K562 (cell line): ENCODE measurements at regions not wholly inside any gene's neighbourhood (a gene's known extent, or its start where the extent isn't known, plus 50 kb on each side); places are given as distances from the start of the nearest gene placed in this dataset.

Experiments
- ATF7 ChIP-seq: fragments of 450-650 bp; IDR thresholded peaks from 2 replicates; pipeline ENCODE4 v1.7.1; 2014; ENCODE audit warnings: mild to moderate bottlenecking, moderate library complexity
- NFYB ChIP-seq: IDR thresholded peaks from 2 replicates; pipeline ENCODE4 v1.6.1; 2011; ENCODE audit warnings: mild to moderate bottlenecking, moderate library complexity; ENCODE audit not compliant: insufficient read length; ENCODE audit errors: extremely low read depth
- NRF1 ChIP-seq, 2 experiments: fragments of 450-650 bp; IDR thresholded peaks in 1 of 2; conservative IDR thresholded peaks in 1 of 2; 2 replicates each; pipeline ENCODE4 v1.6.1; 2014; ENCODE audit warnings: mild to moderate bottlenecking in 2 of 2
- WHSC1 ChIP-seq: IDR thresholded peaks from one replicate; pipeline ENCODE4 v1.6.1; 2012; ENCODE audit warnings: low read length, control low read depth, inconsistent platforms
- ZNF174 ChIP-seq: fragments of 250-450 bp; sonication (Bioruptor Pico); IDR thresholded peaks from 2 replicates; pipeline ENCODE4 v1.4.0; 2020; ENCODE audit warnings: mild to moderate bottlenecking
- ZNF224 ChIP-seq: sonication (generic); formaldehyde crosslinking; IDR thresholded peaks from 2 replicates; pipeline ENCODE4 v1.8.0; 2022; ENCODE audit warnings: mild to moderate bottlenecking, missing genetic modification reagents
- ZNF780A ChIP-seq: fragments of 250-450 bp; sonication (Bioruptor Pico); IDR thresholded peaks from 2 replicates; pipeline ENCODE4 v1.5.0; 2021; ENCODE audit warnings: mild to moderate bottlenecking

DNA sequence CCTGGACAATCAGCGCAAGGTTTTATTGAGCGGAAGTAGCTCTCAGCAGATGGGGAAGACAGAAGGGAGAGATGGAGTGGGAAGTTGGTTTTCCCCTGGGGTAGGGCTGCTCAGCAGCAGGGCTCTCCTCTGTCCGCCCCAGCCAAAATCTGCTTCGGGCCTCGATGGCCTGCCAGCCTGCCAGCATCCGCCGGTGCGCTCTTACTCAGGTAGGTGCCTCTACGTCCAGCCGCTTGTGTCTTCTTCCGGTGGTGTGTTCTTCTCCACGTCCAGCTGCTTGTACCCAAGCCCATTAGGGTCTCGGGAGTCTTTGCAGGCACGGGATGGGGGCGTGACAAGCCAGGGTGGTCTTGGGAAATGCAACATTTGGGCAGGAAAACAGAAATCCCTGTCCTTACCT, 1340.0 kb upstream of the MAP3K7 start:
- TF ChIP-seq WHSC1 = no peak
- TF ChIP-seq ZNF780A = no peak
- TF ChIP-seq NFYB = no peak
- TF ChIP-seq ATF7 = no peak
- TF ChIP-seq ZNF224 (CRISPR knock-in tag) = no peak
- TF ChIP-seq ZNF174 (CRISPR knock-in tag) = no peak
- TF ChIP-seq NRF1 (conservative IDR thresholded peaks at IDR 0.05 in 1 of 2, IDR thresholded peaks at IDR 0.05 in 1 of 2) = no peak
